Caco-2 (cell line): ENCODE measurements at regions not wholly inside any gene's neighbourhood (a gene's known extent, or its start where the extent isn't known, plus 50 kb on each side); places are given as distances from the start of the nearest gene placed in this dataset.

Experiments
- BruUV-seq: library from RNA; stranded (reverse); fragments of 400-500 nt; replicated peaks from 2 replicates; lab custom pipeline; 2021; lab: Mats Ljungman, UMichigan
- CTCF ChIA-PET: fragments of 300-600 bp; sonication (Branson Sonifier 250); formaldehyde crosslinking; loops from one replicate; lab custom pipeline; 2022; ENCODE audit warnings: antibody characterized with exemption; lab: Charles Lee
- POLR2A ChIA-PET: fragments of 300-600 bp; sonication (Branson Sonifier 250); formaldehyde crosslinking; loops from one replicate; lab custom pipeline; 2022; ENCODE audit warnings: antibody characterized with exemption; lab: Charles Lee
- DNase-seq, 2 experiments: peaks; one replicate each; pipeline versions ENCODE4 v3.0.0 to v3.0.0-alpha.2; 2020 to 2022
- H3K27me3 ChIP-seq: replicated peaks from 2 replicates; pipeline ENCODE4 v1.6.0; 2011; ENCODE audit warnings: low read length; ENCODE audit not compliant: control insufficient read depth, insufficient read depth
- H3K36me3 ChIP-seq: 2 replicates; pipeline ENCODE4 v1.5.1; 2011; ENCODE audit warnings: low read length; ENCODE audit not compliant: control insufficient read depth, insufficient read depth
- H3K4me1 ChIP-seq: fragments of 250-450 bp; sonication (Bioruptor Pico); 2 replicates; pipeline ENCODE4 v1.5.1; 2020; ENCODE audit warnings: mild to moderate bottlenecking
- H3K4me3 ChIP-seq: 2 replicates; pipeline ENCODE4 v1.5.1; 2011; ENCODE audit warnings: low read depth, mild to moderate bottlenecking, control low read depth, low read length
- H3K9me3 ChIP-seq: fragments of 250-450 bp; sonication (Bioruptor Pico); 2 replicates; pipeline ENCODE4 v1.5.1; 2020; ENCODE audit warnings: mild to moderate bottlenecking, moderate library complexity
- H3K27ac Mint-ChIP-seq: one replicate; pipeline ENCODE4 v1.8.0; 2022; ENCODE audit warnings: mixed read lengths; ENCODE audit not compliant: unreplicated experiment
- H3K27me3 Mint-ChIP-seq: one replicate; pipeline ENCODE4 v1.8.0; 2022; ENCODE audit warnings: mixed read lengths; ENCODE audit not compliant: insufficient read depth, unreplicated experiment
- H3K36me3 Mint-ChIP-seq: one replicate; pipeline ENCODE4 v1.8.0; 2022; ENCODE audit warnings: mild to moderate bottlenecking, mixed read lengths; ENCODE audit not compliant: insufficient read depth, unreplicated experiment
- H3K4me1 Mint-ChIP-seq: one replicate; pipeline ENCODE4 v1.8.0; 2022; ENCODE audit warnings: low read depth, mixed read lengths; ENCODE audit not compliant: unreplicated experiment
- H3K4me3 Mint-ChIP-seq: one replicate; pipeline ENCODE4 v1.8.0; 2022; ENCODE audit warnings: mild to moderate bottlenecking, moderate library complexity, mixed read lengths; ENCODE audit not compliant: unreplicated experiment
- H3K9me3 Mint-ChIP-seq: one replicate; pipeline ENCODE4 v1.8.0; 2022; ENCODE audit warnings: mixed read lengths; ENCODE audit not compliant: unreplicated experiment
- CTCF ChIP-seq, 2 experiments: fragments of 200-600 bp in 1 of 2; IDR thresholded peaks; 1 replicate in 1 of 2; 2 replicates in 1 of 2; pipeline versions ENCODE4 v1.5.1 to v1.8.0; 2011 to 2022; ENCODE audit warnings: antibody characterized with exemption in 1 of 2, control low read depth in 1 of 2, inconsistent platforms in 1 of 2, low read depth in 1 of 2, low read length in 1 of 2, mild to moderate bottlenecking in 1 of 2, moderate library complexity in 1 of 2; ENCODE audit not compliant: insufficient read depth in 1 of 2, severe bottlenecking in 1 of 2, unreplicated experiment in 1 of 2
- intact Hi-C: fragments of 100-400 bp; cut with micrococcal nuclease; formaldehyde crosslinking; loops from one replicate; pipeline ENCODE4 v1.10.0; 2022; ENCODE audit not compliant: unreplicated experiment

- intact Hi-C loops, result no loop called here
- H3K27me3 ChIP-seq, result no peaks in the 10 kb centered on the region; the same call in 1 of the 2 replicates
- BruUV-seq, result no TSS peak
- ChIA-PET POLR2A (no interaction called here), CTCF (no interaction called here)
- H3K4me1 ChIP-seq, result no peaks in the 10 kb centered on the region
- H3K4me1 Mint-ChIP-seq, result no peaks in the 10 kb centered on the region
- H3K9me3 ChIP-seq, result peaks cover 11% of the 10 kb centered on the region; the same call in 1 of the 2 replicates
- no peak for DNase-seq
- no peaks in the 10 kb centered on the region for H3K36me3 Mint-ChIP-seq
- H3K27ac Mint-ChIP-seq, result no peak overlapping the region
- H3K9me3 Mint-ChIP-seq, result peaks cover 29% of the 10 kb centered on the region
- H3K36me3 ChIP-seq, result no peaks in the 10 kb centered on the region
- H3K4me3 Mint-ChIP-seq, result no peak overlapping the region
- peaks cover 18% of the 10 kb centered on the region for H3K27me3 Mint-ChIP-seq
- no peak overlapping the region for H3K4me3 ChIP-seq
- no peak for TF ChIP-seq CTCF (IDR thresholded peaks at IDR 0.05; ENCODE audit: insufficient read depth in 1 of 2, low read depth in 1 of 2, low read length in 1 of 2, severe bottlenecking in 1 of 2, unreplicated experiment in 1 of 2)
Measured at GRCh38 chr3:72229952-72230351, 445.0 kb upstream of the PROK2 start.

DNA sequence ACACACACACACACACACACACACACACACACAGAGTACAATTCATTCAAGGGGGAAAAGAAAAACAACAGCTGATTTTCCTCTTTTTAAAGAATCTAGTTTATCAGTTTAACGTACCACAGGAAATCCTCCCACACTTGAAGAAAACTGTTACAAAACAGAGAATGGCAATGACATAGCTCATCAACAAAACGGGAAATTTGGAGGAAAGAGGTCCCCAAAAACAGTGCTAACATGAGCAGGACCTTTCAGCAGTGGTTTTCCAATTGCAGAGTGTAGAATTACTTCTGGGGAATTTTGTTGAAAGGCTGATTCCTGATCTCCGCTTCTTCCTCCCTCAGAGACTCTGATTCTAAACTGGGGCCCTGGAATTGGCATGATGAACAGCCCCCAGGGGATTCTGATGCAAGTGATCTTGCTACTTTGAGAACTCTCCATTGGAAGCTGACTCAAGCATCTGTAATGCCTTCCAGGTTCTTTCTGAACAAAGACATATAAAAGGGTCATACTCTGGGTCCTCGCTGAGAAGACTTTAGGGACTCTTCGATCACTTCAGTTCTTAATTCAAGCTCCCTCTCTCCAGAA is 442.6 kb upstream of the PROK2 start:
- no peak overlapping the region for H3K4me3 Mint-ChIP-seq
- no peaks in the 10 kb centered on the region for H3K36me3 Mint-ChIP-seq
- Histone ChIP-seq H3K9me3 (peaks cover 22% of the 10 kb centered on the region), H3K4me1 (no peaks in the 10 kb centered on the region), H3K4me3 (no peak overlapping the region), H3K36me3 (no peaks in the 10 kb centered on the region), H3K27me3 (no peaks in the 10 kb centered on the region; the same call in 1 of the 2 replicates)
- no peak overlapping the region for H3K27ac Mint-ChIP-seq
- no peaks in the 10 kb centered on the region for H3K4me1 Mint-ChIP-seq
- POLR2A ChIA-PET, result no interaction called here
- no peak for DNase-seq
- no TSS peak for BruUV-seq
- H3K27me3 Mint-ChIP-seq, result peaks cover 16% of the 10 kb centered on the region
- no peak for TF ChIP-seq CTCF (IDR thresholded peaks at IDR 0.05; ENCODE audit: insufficient read depth in 1 of 2, low read depth in 1 of 2, low read length in 1 of 2, severe bottlenecking in 1 of 2, unreplicated experiment in 1 of 2)
- H3K9me3 Mint-ChIP-seq, result peaks cover 40% of the 10 kb centered on the region
- intact Hi-C loops, result no loop called here
- CTCF ChIA-PET, result no interaction called here

GRCh38 chr3:72224804-72225509 is 440.0 kb upstream of the PROK2 start:
- H3K4me1 Mint-ChIP-seq, result no peaks in the 10 kb centered on the region
- intact Hi-C loops, result no loop called here
- no peak overlapping the region for H3K27ac Mint-ChIP-seq
- Histone ChIP-seq H3K9me3 (peaks cover 22% of the 10 kb centered on the region), H3K36me3 (no peaks in the 10 kb centered on the region), H3K4me3 (no peak overlapping the region), H3K4me1 (no peaks in the 10 kb centered on the region), H3K27me3 (no peaks in the 10 kb centered on the region; the same call in 1 of the 2 replicates)
- POLR2A ChIA-PET, result no interaction called here
- peaks cover 40% of the 10 kb centered on the region for H3K9me3 Mint-ChIP-seq
- no peak for TF ChIP-seq CTCF (IDR thresholded peaks at IDR 0.05; ENCODE audit: insufficient read depth in 1 of 2, low read depth in 1 of 2, low read length in 1 of 2, severe bottlenecking in 1 of 2, unreplicated experiment in 1 of 2)
- CTCF ChIA-PET, result no interaction called here
- peaks cover 8% of the 10 kb centered on the region for H3K27me3 Mint-ChIP-seq
- no TSS peak for BruUV-seq
- H3K4me3 Mint-ChIP-seq, result no peak overlapping the region
- no peaks in the 10 kb centered on the region for H3K36me3 Mint-ChIP-seq
- no peak for DNase-seq
